ENCODE measurements at regions not wholly inside any gene's neighbourhood (a gene's known extent, or its start where the extent isn't known, plus 50 kb on each side); places are given as distances from the start of the nearest gene placed in this dataset.

- Histone ChIP-seq H3K4me3 (no peak overlapping the region), H3K36me3 (ENCODE audit: insufficient read depth, low read length) (no peaks in the 10 kb centered on the region), H3K27ac (no peak overlapping the region), H3K9ac (ENCODE audit: insufficient read length) (no peak overlapping the region), H3K9me3 (ENCODE audit: low read depth, low read length) (no peaks in the 10 kb centered on the region)
- no peak for DNase-seq (ENCODE audit: low read depth, low spot score)
- no peak for TF ChIP-seq FOXP2 (optimal IDR thresholded peaks at IDR 0.05; ENCODE audit: control extremely low read depth, extremely low read length, insufficient read depth)
- TF ChIP-seq POLR2AphosphoS5 (IDR thresholded peaks at IDR 0.05; ENCODE audit: borderline replicate concordance, low read depth, low read length): no peak
- TF ChIP-seq EZH2 (IDR thresholded peaks at IDR 0.05): no peak
Measured at GRCh38 chr1:83813576-83813975, 185.4 kb downstream of the TTLL7 start.

GRCh38 chr1:83810144-83810543 lies 188.8 kb downstream of the TTLL7 start:
- H3K4me3 ChIP-seq: no peak overlapping the region
- TF ChIP-seq FOXP2 (optimal IDR thresholded peaks at IDR 0.05; ENCODE audit: control extremely low read depth, extremely low read length, insufficient read depth) (no peak), EZH2 (IDR thresholded peaks at IDR 0.05) (no peak), POLR2AphosphoS5 (IDR thresholded peaks at IDR 0.05; ENCODE audit: borderline replicate concordance, low read depth, low read length) (no peak)
- H3K36me3 ChIP-seq (ENCODE audit: insufficient read depth, low read length): no peaks in the 10 kb centered on the region
- no peak overlapping the region for H3K9ac ChIP-seq (ENCODE audit: insufficient read length)
- DNase-seq (ENCODE audit: low read depth, low spot score): no peak
- H3K9me3 ChIP-seq (ENCODE audit: low read depth, low read length): no peaks in the 10 kb centered on the region
- no peak overlapping the region for H3K27ac ChIP-seq

DNA sequence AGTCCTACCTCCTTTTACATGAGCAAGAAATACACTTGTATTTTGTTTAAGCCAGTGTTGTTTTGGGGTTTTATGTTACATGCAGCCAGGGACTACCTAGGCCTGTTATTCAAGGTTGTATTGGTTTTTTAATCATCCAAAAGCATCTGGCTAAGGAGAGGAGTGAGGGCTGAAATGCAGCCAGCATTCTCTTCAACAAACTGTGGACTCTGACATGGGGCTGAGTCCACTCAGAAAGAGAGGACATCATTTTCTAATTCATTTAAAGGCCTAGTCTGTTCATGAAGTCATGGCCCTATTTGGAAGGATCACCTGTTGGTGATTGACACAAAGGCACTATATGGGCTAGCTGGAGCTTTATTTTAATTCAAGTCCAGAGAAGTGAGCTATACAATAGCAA lies 190.4 kb downstream of the TTLL7 start:
- Histone ChIP-seq H3K9me3 (ENCODE audit: low read depth, low read length) (no peaks in the 10 kb centered on the region), H3K4me3 (no peak overlapping the region), H3K27ac (no peak overlapping the region), H3K36me3 (ENCODE audit: insufficient read depth, low read length) (no peaks in the 10 kb centered on the region), H3K9ac (ENCODE audit: insufficient read length) (no peak overlapping the region)
- no peak for DNase-seq (ENCODE audit: low read depth, low spot score)
- no peak for TF ChIP-seq POLR2AphosphoS5 (IDR thresholded peaks at IDR 0.05; ENCODE audit: borderline replicate concordance, low read depth, low read length)
- no peak for TF ChIP-seq FOXP2 (optimal IDR thresholded peaks at IDR 0.05; ENCODE audit: control extremely low read depth, extremely low read length, insufficient read depth)
- TF ChIP-seq EZH2 (IDR thresholded peaks at IDR 0.05): no peak

- H3K9me3 ChIP-seq (ENCODE audit: low read depth, low read length): no peaks in the 10 kb centered on the region
- H3K9ac ChIP-seq (ENCODE audit: insufficient read length): no peak overlapping the region
- no peak overlapping the region for H3K27ac ChIP-seq
Measured at GRCh38 chr1:83807821-83808220, 191.1 kb downstream of the TTLL7 start.

DNA sequence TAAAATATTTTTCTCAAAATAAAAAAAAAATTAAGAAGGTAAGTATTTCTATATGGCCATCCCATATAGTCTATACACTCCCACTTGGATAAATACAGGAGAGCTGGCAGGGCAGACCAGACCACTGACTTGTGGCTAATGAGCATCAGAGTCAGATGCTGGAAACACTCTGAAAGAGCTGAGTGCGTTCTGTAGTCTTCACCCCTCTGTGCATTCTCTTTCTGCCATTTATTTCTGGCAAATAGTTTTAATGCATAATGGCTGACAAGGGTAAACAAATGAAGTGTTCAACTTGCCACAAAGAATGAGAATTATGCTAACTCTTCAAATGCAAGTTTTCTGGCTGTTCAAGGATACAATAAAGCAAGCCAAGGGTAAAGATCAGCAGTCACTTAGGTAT lies 191.7 kb downstream of the TTLL7 start:
- Histone ChIP-seq H3K36me3 (ENCODE audit: insufficient read depth, low read length) (no peaks in the 10 kb centered on the region), H3K4me3 (no peak overlapping the region), H3K9me3 (ENCODE audit: low read depth, low read length) (no peaks in the 10 kb centered on the region), H3K27ac (no peak overlapping the region), H3K9ac (ENCODE audit: insufficient read length) (no peak overlapping the region)
- TF ChIP-seq EZH2 (IDR thresholded peaks at IDR 0.05) (no peak), POLR2AphosphoS5 (IDR thresholded peaks at IDR 0.05; ENCODE audit: borderline replicate concordance, low read depth, low read length) (no peak), FOXP2 (optimal IDR thresholded peaks at IDR 0.05; ENCODE audit: control extremely low read depth, extremely low read length, insufficient read depth) (no peak)
- DNase-seq (ENCODE audit: low read depth, low spot score): no peak

More at GRCh38 chr1:83807821-83808220, 191.1 kb downstream of the TTLL7 start:
- no peak for DNase-seq (ENCODE audit: low read depth, low spot score)
- no peaks in the 10 kb centered on the region for H3K36me3 ChIP-seq (ENCODE audit: insufficient read depth, low read length)
- no peak for TF ChIP-seq EZH2 (IDR thresholded peaks at IDR 0.05)
- no peak for TF ChIP-seq POLR2AphosphoS5 (IDR thresholded peaks at IDR 0.05; ENCODE audit: borderline replicate concordance, low read depth, low read length)
- TF ChIP-seq FOXP2 (optimal IDR thresholded peaks at IDR 0.05; ENCODE audit: control extremely low read depth, extremely low read length, insufficient read depth): no peak
- H3K4me3 ChIP-seq: no peak overlapping the region

DNA sequence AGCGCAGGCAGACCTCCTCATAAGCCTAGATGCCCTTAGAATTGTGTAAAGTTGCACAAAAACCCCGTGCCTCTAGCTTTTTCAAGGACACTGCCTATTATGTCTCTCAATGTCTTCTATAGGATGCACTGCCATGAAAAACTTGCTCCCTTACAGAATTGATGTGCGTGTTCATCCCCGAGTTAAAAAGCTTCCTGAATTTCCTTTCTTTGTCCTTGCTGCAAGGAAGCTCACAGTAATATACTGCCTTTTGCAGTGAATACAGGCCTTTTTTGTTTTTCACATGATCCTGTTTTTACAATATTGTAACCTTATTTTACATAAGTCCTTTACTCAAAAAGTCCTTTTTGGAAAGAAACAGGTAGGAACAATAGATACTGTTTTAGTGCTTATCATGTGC lies 193.0 kb downstream of the TTLL7 start:
- H3K9me3 ChIP-seq (ENCODE audit: low read depth, low read length): no peaks in the 10 kb centered on the region
- no peak for DNase-seq (ENCODE audit: low read depth, low spot score)
- no peak overlapping the region for H3K4me3 ChIP-seq
- no peak overlapping the region for H3K9ac ChIP-seq (ENCODE audit: insufficient read length)
- no peaks in the 10 kb centered on the region for H3K36me3 ChIP-seq (ENCODE audit: insufficient read depth, low read length)
- no peak overlapping the region for H3K27ac ChIP-seq
- TF ChIP-seq EZH2 (IDR thresholded peaks at IDR 0.05) (no peak), FOXP2 (optimal IDR thresholded peaks at IDR 0.05; ENCODE audit: control extremely low read depth, extremely low read length, insufficient read depth) (no peak)

- H3K9me3 ChIP-seq (ENCODE audit: low read depth, low read length): no peaks in the 10 kb centered on the region
- no peak for TF ChIP-seq POLR2AphosphoS5 (IDR thresholded peaks at IDR 0.05; ENCODE audit: borderline replicate concordance, low read depth, low read length)
- TF ChIP-seq FOXP2 (optimal IDR thresholded peaks at IDR 0.05; ENCODE audit: control extremely low read depth, extremely low read length, insufficient read depth): no peak
- TF ChIP-seq EZH2 (IDR thresholded peaks at IDR 0.05): no peak
- no peak overlapping the region for H3K4me3 ChIP-seq
- no peak for DNase-seq (ENCODE audit: low read depth, low spot score)
- H3K36me3 ChIP-seq (ENCODE audit: insufficient read depth, low read length): no peaks in the 10 kb centered on the region
- no peak overlapping the region for H3K27ac ChIP-seq
- H3K9ac ChIP-seq (ENCODE audit: insufficient read length): no peak overlapping the region
Measured at GRCh38 chr1:83802460-83803152, 196.3 kb downstream of the TTLL7 start.

DNA sequence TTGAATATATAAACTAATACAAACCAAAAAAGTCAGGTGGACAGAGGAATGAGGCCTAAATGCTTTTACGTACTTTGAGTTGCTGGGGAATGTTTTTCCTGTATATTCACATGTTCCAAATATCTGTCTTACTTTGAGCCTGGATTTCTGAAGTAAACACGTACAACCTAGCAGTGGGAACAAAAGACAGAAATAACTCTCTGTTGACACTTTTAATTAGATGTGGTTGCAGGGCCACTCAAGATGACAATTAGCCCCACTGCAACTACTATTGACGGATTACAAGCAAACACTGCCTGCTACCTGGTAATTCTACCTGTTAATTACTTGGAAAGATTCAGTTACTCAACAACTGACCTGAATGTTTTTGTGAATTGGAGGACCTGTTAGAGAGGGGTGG lies 196.9 kb downstream of the TTLL7 start:
- Histone ChIP-seq H3K9me3 (ENCODE audit: low read depth, low read length) (no peaks in the 10 kb centered on the region), H3K36me3 (ENCODE audit: insufficient read depth, low read length) (no peaks in the 10 kb centered on the region), H3K9ac (ENCODE audit: insufficient read length) (no peak overlapping the region), H3K4me3 (no peak overlapping the region), H3K27ac (no peak overlapping the region)
- TF ChIP-seq FOXP2 (optimal IDR thresholded peaks at IDR 0.05; ENCODE audit: control extremely low read depth, extremely low read length, insufficient read depth) (no peak), POLR2AphosphoS5 (IDR thresholded peaks at IDR 0.05; ENCODE audit: borderline replicate concordance, low read depth, low read length) (no peak), EZH2 (IDR thresholded peaks at IDR 0.05) (no peak)
- no peak for DNase-seq (ENCODE audit: low read depth, low spot score)

GRCh38 chr1:83800066-83800465 lies 198.9 kb downstream of the TTLL7 start:
- Histone ChIP-seq H3K36me3 (ENCODE audit: insufficient read depth, low read length) (no peaks in the 10 kb centered on the region), H3K9me3 (ENCODE audit: low read depth, low read length) (no peaks in the 10 kb centered on the region), H3K27ac (no peak overlapping the region), H3K9ac (ENCODE audit: insufficient read length) (no peak overlapping the region), H3K4me3 (no peak overlapping the region)
- DNase-seq (ENCODE audit: low read depth, low spot score): no peak
- TF ChIP-seq EZH2 (IDR thresholded peaks at IDR 0.05) (no peak), FOXP2 (optimal IDR thresholded peaks at IDR 0.05; ENCODE audit: control extremely low read depth, extremely low read length, insufficient read depth) (no peak), POLR2AphosphoS5 (IDR thresholded peaks at IDR 0.05; ENCODE audit: borderline replicate concordance, low read depth, low read length) (no peak)

Measured in SK-N-MC (cell line).